DMS153 (cell line): ENCODE measurements at regions not wholly inside any gene's neighbourhood (a gene's known extent, or its start where the extent isn't known, plus 50 kb on each side); places are given as distances from the start of the nearest gene placed in this dataset.

Experiments used
- DNase-seq: peaks from one replicate; lab custom pipeline; 2025; lab: John Stamatoyannopoulos, UW

GRCh38 chr11:123304828-123305466, 109.9 kb upstream of the CLMP start:
- no peak for DNase-seq

- DNase-seq: no peak
Observed at GRCh38 chr11:123303924-123304323, 108.9 kb upstream of the CLMP start.

DNA sequence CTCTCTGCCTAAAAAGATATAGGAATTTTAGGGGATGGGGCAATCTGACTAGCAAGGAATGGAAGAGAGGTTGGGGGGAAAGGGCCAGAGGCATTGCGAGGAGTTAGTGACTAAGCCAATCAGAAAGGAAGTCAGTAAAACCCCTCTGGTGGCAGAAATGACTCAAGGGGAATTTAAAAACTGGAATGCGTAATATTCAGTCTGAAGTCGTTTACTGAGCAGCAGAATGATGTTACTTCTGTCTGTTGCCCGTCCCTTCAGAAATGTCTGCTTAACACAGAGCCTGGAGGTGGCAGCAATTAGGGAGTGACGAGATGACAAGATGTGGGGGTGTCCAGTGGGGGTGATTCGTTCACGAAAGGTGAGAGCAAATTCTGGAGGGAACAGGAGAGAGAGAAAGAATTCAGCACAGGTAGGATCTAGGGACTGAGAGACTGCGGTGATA, 107.7 kb upstream of the CLMP start:
- DNase-seq: no peak

DNA sequence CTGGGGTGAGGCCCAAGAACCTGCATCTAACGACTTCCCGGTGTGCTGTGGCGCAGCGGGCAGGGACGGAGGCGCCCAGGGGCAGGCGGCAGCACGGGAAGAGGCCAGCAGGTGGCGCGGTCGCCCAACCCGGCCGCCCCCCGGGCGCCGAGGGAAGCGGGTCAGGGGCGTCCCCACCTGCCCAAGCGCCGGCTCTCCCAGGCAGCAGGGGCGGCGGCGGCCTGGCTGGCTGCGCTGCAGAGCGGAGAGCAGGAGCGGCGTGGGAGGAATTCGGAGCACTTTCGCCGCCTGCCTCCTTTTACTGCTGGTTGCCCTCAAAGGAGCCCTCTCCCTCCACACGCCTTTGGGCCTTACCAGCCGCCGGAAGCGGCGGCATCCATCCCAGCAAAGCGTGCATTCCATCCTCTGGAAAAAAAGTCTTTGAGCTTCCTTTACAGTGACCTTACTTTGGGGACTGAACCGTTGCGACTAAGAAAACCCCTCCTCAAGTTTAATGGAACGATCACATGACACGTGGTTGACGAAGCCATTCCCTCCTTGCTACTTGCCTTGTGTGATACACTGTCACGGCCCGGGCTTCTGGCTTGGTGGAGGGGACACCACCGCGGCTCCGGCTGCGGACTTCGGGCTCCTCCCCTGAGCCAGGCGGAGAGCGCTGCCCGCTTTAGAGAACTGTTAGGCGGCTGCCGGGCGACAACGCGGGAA, 106.8 kb upstream of the CLMP start:
- no peak for DNase-seq

GRCh38 chr11:123301013-123301591, 106.1 kb upstream of the CLMP start:
- no peak for DNase-seq

DNA sequence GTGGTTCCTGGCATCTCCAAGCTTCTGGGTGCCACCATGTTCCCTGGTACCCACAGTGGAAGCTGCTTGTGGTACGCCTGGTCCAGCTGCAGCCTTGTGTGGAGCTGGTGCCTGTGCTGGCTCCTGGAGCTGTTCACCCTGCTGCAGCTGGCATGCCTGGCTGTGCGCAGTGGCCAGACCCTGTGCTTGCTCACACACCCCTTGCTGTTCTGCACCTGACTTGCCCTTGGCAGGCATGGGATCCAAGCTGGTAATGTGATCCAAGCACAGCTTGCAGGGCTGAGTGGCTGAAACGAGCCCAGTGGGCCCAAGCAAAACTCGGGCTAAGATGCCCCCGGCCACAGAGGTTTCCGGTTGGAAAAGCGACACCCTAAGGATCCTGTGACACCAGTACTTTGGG, 104.7 kb upstream of the CLMP start:
- DNase-seq: no peak

DNA sequence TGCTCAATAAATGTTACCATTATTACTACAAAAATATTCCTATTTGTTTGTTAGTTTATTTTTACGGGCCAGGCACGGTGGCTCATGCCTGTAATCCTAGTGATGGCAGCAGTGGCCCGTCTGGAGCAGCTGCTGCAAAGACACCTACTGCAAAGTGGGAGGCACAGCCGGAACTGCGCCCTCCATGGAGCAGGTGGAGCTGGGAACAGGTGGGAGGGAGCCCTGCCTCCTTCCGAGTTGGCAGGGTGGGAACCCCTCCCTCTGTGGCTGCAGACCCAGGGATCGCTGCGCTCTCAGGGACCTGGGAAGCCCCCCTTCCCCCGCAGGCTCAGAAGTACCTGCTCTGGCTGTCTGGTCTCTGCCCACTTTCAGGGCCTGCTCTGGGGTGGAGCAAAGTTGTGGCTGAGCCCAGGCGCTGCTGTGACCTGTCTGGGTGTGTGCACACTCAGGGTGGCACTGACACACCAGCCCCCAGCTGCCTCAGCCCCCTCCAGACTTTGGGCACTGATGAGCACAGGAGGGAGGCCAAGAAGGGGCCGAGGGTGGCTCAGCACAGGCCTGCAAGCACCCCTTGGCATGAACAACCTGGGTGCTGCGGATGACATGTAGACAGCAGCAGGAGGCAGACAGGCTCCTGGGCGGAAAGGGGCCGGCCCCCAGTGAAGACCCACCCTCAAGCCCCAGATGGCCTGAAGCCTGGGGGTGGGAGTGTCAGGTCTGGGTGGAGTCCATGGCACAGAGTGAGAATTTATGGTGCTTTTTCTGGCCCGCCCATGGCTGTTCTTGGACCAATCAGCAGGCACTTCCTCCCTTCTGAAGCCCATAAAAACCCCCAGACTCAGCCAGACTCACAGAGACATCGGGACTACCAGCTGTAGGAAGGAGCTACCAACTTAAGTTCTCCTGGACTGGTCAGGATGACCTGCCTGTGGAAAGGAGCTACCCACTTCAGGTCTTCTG, 103.7 kb upstream of the CLMP start:
- DNase-seq: no peak

DNA sequence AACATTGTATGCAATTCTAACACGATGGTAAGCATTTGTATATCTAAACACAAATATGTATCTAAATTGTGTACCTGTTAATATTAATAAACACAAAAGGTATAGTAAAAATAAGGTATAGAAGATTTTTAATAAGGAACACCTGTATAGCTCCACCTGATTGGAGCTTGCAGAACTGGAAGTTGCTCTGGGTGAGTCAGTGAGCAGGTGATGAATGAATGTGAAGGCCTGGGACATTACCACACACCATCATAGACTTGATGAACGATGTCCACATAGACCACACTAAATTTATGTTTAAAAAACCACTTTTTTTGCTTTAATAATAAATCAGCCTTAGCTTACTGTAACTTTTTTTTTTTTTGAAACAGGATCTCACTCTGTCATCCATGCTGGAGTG, 97.6 kb upstream of the CLMP start:
- DNase-seq: no peak

DNA sequence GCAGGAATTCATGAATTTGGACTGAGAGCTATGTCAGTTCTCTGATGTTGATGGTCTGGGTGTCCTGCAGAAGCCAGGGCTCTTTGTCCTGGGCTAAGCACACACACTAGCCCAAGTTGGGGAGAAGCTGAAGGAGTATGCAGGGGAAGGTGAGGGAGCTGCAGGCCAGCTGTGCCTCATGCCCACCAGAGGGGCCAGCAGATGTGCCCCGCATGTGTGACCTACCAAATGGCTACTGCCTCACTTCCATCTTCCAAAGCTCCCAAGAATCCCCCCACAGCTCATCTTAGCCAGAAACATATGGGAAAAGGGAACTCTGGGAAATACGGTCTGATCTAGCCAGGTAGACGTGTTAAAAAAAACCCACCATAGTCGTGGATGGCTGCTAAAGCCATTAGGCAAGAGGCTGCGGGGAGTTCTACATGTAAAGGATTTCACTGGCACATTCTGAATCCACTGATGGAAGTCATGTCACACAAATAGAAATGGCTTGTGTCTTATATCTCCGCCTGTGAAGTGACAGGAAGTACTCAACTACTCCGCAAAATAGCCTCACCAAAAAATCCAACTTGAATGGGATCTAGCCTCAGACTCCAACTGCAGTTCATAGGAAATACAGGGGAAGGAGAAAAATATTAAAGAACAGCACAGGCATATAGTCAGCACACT, 96.3 kb upstream of the CLMP start:
- no peak for DNase-seq

DNA sequence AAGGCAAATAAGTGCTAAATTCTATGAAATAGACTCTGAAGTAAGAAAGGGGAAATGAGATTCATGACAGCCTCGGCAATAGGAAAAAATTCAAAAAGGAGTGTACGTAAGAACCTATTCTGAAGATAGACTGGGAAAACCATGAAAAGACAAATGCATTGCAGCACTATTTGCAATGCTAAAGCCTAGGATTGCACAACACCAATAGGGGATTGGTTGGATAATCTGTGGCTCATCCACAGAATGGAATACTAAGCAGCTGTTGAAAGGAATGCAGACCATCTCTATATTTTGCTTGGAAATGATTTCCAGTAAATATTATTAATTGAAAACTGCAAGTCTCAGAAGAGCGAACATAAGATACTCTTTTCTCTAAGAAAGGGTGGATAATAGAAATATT, 91.7 kb upstream of the CLMP start:
- no peak for DNase-seq

- no peak for DNase-seq
Observed at GRCh38 chr11:123286255-123286654, 91.2 kb upstream of the CLMP start.

DNA sequence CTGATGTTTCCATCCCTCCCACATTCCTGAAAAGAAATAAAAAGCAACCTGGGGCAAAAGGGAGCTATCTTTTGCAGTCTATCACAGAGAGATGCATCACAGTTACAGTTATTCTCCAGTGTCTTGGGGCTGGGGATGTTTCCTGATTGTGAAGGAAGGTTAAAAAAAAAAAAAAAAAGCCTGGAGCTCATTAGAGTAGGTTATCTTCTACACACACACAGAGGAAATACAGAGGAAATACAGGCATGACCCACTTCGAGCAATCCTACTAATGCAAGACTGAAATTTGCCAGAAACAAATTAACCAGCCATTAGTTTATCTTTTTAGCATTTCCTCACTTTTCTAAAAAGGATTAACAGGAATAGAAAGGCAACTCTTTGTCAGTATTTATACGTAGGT, 89.4 kb upstream of the CLMP start:
- no peak for DNase-seq

- DNase-seq: no peak
Observed at GRCh38 chr11:123282597-123282996, 87.5 kb upstream of the CLMP start.

GRCh38 chr11:123273616-123274015, 78.6 kb upstream of the CLMP start:
- no peak for DNase-seq

DNA sequence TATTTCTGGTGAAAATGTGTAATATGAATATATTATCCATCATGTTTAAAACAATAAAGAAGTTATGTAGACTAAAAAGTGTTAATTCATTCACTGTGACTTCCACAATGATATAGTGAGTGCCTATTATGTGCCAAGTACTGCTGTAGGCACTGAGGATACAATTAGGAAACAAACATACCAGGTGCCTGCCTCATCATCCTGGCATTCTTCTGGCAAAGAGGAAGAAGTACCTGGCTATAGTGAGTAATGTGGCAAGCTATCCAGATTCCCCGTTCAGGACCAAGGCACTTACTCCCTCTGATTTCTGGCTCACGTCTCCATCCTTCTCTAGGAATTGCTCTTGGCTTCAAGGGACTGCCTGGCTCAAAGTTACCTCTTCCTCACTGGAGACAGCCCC, 77.5 kb upstream of the CLMP start:
- no peak for DNase-seq

DNA sequence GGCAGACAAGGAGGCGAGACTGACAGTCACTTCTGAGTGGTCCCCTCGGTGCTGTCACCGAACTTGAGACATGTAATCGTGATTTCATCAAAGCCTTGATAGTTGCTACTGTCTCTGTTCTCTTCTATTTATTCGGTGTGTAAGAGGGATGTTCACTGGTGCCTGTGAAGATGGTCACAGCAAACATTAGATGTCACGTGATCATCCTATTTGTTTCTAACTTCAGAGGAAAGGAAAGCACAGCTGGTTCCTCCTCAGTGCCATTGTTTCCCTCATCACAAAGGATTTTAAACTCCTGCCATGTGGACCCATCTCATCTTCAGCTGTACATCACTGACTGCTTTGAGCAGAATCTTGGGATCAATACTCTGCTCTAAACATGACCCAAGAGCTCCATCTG, 73.1 kb upstream of the CLMP start:
- DNase-seq: peak; percentile 37

DNA sequence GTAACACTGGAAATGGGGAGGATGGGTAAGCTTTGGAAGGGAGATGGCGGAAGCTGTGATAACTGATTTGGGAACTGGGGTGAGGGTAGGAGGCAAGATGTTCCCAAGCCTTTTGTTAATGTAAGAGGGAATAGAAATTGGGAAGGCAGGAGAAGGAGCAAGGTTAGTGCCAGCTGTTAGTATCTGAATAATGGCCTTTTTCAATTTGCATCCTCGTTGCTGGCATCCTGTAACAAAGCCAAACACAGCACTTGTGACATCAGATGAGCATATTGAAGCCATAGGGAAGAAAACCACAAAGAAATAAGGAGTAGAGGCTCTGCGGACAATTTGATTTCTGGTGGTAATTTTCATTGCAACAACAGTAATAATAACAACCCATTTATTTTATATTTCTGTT, 70.9 kb upstream of the CLMP start:
- no peak for DNase-seq

DNA sequence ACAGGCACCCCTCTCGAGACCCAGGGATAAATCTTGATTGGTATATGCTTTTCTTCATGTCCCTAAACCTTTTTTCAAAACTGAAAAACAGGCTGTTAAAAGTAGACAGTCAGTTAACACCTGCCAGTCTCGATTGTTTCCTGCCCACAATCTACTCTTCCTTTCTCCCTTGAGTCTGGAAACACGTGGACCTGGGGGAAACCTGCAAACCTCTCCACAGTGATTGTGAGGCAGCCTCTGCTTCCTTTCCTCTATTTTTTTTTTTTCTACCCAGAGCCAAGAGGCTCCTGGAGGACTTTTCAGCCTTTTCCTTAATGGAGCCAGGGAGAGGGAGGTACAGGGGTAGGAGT, 69.4 kb upstream of the CLMP start:
- DNase-seq: no peak

- DNase-seq: peak; percentile 56
Observed at GRCh38 chr11:123261345-123262106, 66.5 kb upstream of the CLMP start.

- DNase-seq: no peak
Observed at GRCh38 chr11:123260511-123261211, 65.6 kb upstream of the CLMP start.

DNA sequence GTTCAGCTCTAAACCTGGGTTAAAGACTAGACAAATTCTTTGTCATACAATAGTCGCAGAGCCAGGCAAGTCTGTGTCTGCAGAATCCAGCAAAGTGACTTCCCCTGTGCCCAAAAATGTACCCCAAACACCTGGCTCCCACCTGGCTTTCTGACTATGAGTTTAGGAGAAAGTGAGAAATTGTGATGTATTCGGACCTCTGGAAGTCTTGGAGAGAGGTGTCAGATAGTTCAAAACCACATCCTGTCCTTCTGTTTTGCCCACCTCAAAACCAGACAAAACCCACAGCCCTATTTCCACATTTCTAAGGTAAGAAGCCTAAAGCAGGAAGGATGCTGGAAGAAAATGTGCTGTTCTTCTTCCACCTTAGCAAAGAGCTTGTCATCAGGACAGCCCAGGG, 63.8 kb upstream of the CLMP start:
- DNase-seq: no peak
